SK-N-MC (cell line): ENCODE measurements at regions not wholly inside any gene's neighbourhood (a gene's known extent, or its start where the extent isn't known, plus 50 kb on each side); places are given as distances from the start of the nearest gene placed in this dataset.

ENCODE experiments used
- EZH2 ChIP-seq: fragments of 200-600 bp; sonication (generic); IDR thresholded peaks from one replicate; pipeline ENCODE4 v1.6.1; 2017; ENCODE audit warnings: antibody characterized with exemption
- POLR2AphosphoS5 ChIP-seq: IDR thresholded peaks from 2 replicates; pipeline ENCODE4 v1.6.1; 2012; ENCODE audit warnings: mild to moderate bottlenecking, low read depth, low read length, borderline replicate concordance

GRCh38 chr5:156052656-156053055 is 274.3 kb upstream of the SGCD start:
- TF ChIP-seq POLR2AphosphoS5, result no peak
- no peak for TF ChIP-seq EZH2
